OCI-LY7 (cell line): ENCODE measurements at regions not wholly inside any gene's neighbourhood (a gene's known extent, or its start where the extent isn't known, plus 50 kb on each side); places are given as distances from the start of the nearest gene placed in this dataset.
A peak's percentile ranks its signal among the peaks of the same experiment; 100 is the strongest.

ENCODE experiments used
- BruUV-seq: library from RNA; stranded (reverse); fragments of 400-500 nt; replicated peaks from 2 replicates; lab custom pipeline; 2021; lab: Mats Ljungman, UMichigan
- CTCF ChIA-PET: fragments of 300-600 bp; sonication (Branson Sonifier 250); formaldehyde crosslinking; loops from one replicate; lab custom pipeline; 2022; ENCODE audit warnings: antibody characterized with exemption; ENCODE audit not compliant: unreplicated experiment; lab: Charles Lee
- POLR2A ChIA-PET: fragments of 300-600 bp; sonication (Branson Sonifier 250); formaldehyde crosslinking; loops from one replicate; lab custom pipeline; 2022; ENCODE audit warnings: antibody characterized with exemption; lab: Charles Lee
- DNase-seq: peaks from one replicate; pipeline ENCODE4 v3.0.0-alpha.2; 2015; ENCODE audit warnings: low spot score
- H2AFZ ChIP-seq: fragments of 200-600 bp; sonication (generic), shearing (Covaris generic); 2 replicates; pipeline ENCODE4 v1.6.1; 2014; ENCODE audit warnings: mild to moderate bottlenecking, antibody characterized with exemption, low read length, moderate library complexity
- H3K27ac ChIP-seq: fragments of 200-600 bp; sonication (generic); 2 replicates; pipeline ENCODE4 v1.5.1; 2014; ENCODE audit warnings: mixed run types, low read depth, mild to moderate bottlenecking, moderate library complexity, low read length, inconsistent platforms; ENCODE audit not compliant: poor library complexity, severe bottlenecking
- H3K36me3 ChIP-seq: fragments of 200-600 bp; sonication (generic); 2 replicates; pipeline ENCODE4 v1.6.1; 2014; ENCODE audit warnings: mild to moderate bottlenecking, antibody characterized with exemption, low read length, moderate library complexity, mixed read lengths; ENCODE audit not compliant: insufficient read depth
- H3K4me1 ChIP-seq: fragments of 200-600 bp; sonication (generic); 2 replicates; pipeline ENCODE4 v1.5.1; 2014; ENCODE audit warnings: mild to moderate bottlenecking, low read length; ENCODE audit not compliant: insufficient read depth, poor library complexity, severe bottlenecking
- H3K4me2 ChIP-seq: fragments of 200-600 bp; sonication (generic); 2 replicates; pipeline ENCODE4 v1.6.1; 2014; ENCODE audit warnings: mild to moderate bottlenecking, low read length
- H3K4me3 ChIP-seq: fragments of 200-600 bp; sonication (generic); 2 replicates; pipeline ENCODE4 v1.5.1; 2014; ENCODE audit warnings: mild to moderate bottlenecking, low read depth, low read length; ENCODE audit not compliant: poor library complexity, severe bottlenecking
- H3K79me2 ChIP-seq: fragments of 200-600 bp; sonication (generic); 2 replicates; pipeline ENCODE4 v1.6.1; 2016; ENCODE audit warnings: low read depth, mild to moderate bottlenecking, low read length, moderate library complexity, mixed read lengths; ENCODE audit not compliant: insufficient read depth
- H3K9me2 ChIP-seq: fragments of 200-600 bp; sonication (generic); 2 replicates; pipeline ENCODE4 v1.6.1; 2016; ENCODE audit warnings: mild to moderate bottlenecking, low read length, mixed read lengths; ENCODE audit not compliant: insufficient read depth
- H3K9me3 ChIP-seq: fragments of 200-600 bp; sonication (generic); 2 replicates; pipeline ENCODE4 v1.6.1; 2014; ENCODE audit warnings: mild to moderate bottlenecking, mixed run types, low read length, mixed read lengths
- H4K20me1 ChIP-seq: fragments of 200-600 bp; sonication (generic); 2 replicates; pipeline ENCODE4 v1.6.1; 2014; ENCODE audit warnings: mild to moderate bottlenecking, antibody characterized with exemption, low read length, moderate library complexity, mixed read lengths; ENCODE audit not compliant: insufficient read depth
- CTCF ChIP-seq: fragments of 200-600 bp; sonication (generic); conservative IDR thresholded peaks from 2 replicates; pipeline ENCODE4 v1.5.1; 2014; ENCODE audit warnings: mild to moderate bottlenecking, antibody characterized with exemption, low read length, moderate library complexity, mixed read lengths
- EZH2phosphoT487 ChIP-seq: fragments of 200-600 bp; sonication (generic); IDR thresholded peaks from 2 replicates; pipeline ENCODE4 v1.6.1; 2018; ENCODE audit warnings: low read depth, borderline replicate concordance, mild to moderate bottlenecking, mixed run types, antibody characterized with exemption, low read length, moderate library complexity, mixed read lengths
- intact Hi-C: fragments of 100-400 bp; cut with micrococcal nuclease; formaldehyde crosslinking; loops from one replicate; pipeline ENCODE4 v1.10.0; 2022; ENCODE audit not compliant: unreplicated experiment

GRCh38 chr1:93733340-93733739, 51.7 kb upstream of the BCAR3 start:
- ChIA-PET POLR2A (interaction anchor here (0.6 to 1.1 kb wide), 5 partner anchors 15 to 93 kb away, joined by 3 to 7 read pairs (median 3); no protein-coding TSS in a partner anchor), CTCF (no interaction called here)

GRCh38 chr1:93732514-93732913, 50.9 kb upstream of the BCAR3 start:
- CTCF ChIA-PET = no interaction called here
- H3K79me2 ChIP-seq = no peaks in the 10 kb centered on the region
- H4K20me1 ChIP-seq = no peaks in the 10 kb centered on the region
- H3K36me3 ChIP-seq = no peaks in the 10 kb centered on the region
- no peaks in the 10 kb centered on the region for H3K9me2 ChIP-seq
- peak; percentile 67 for DNase-seq
- no peak overlapping the region for H3K4me3 ChIP-seq
- no peak overlapping the region for H3K27ac ChIP-seq
- peak overlapping the region; percentile 77; the same call in 1 of the 2 replicates for H2AFZ ChIP-seq
- no peak for TF ChIP-seq EZH2phosphoT487
- peak; percentile 82 for TF ChIP-seq CTCF
- no peaks in the 10 kb centered on the region for H3K9me3 ChIP-seq
- intact Hi-C loops = loop anchor here (1.0 kb wide), 2 partner anchors 24 to 103 kb away; no protein-coding TSS in a partner anchor
- H3K4me2 ChIP-seq = peak overlapping the region; percentile 31
- no TSS peak for BruUV-seq
- peaks cover 47% of the 10 kb centered on the region for H3K4me1 ChIP-seq
- POLR2A ChIA-PET = interaction anchor here (0.6 to 1.1 kb wide), 7 partner anchors 9 to 53 kb away, joined by 3 to 7 read pairs (median 3); no protein-coding TSS in a partner anchor

More at GRCh38 chr1:93733340-93733739, 51.7 kb upstream of the BCAR3 start:
- H2AFZ ChIP-seq = peak overlapping the region; percentile 77; the same call in 1 of the 2 replicates
- no TSS peak for BruUV-seq
- H4K20me1 ChIP-seq = no peaks in the 10 kb centered on the region
- no peak for DNase-seq
- TF ChIP-seq EZH2phosphoT487 (no peak), CTCF (no peak)
- H3K4me1 ChIP-seq = peaks cover 47% of the 10 kb centered on the region
- H3K9me3 ChIP-seq = no peaks in the 10 kb centered on the region
- intact Hi-C loops = no loop called here
- H3K79me2 ChIP-seq = no peaks in the 10 kb centered on the region
- H3K9me2 ChIP-seq = no peaks in the 10 kb centered on the region
- no peak overlapping the region for H3K27ac ChIP-seq
- H3K4me3 ChIP-seq = no peak overlapping the region
- no peak overlapping the region for H3K4me2 ChIP-seq
- H3K36me3 ChIP-seq = no peaks in the 10 kb centered on the region
